Stomach (tissue), 8 donors: ENCODE measurements at regions not wholly inside any gene's neighbourhood (a gene's known extent, or its start where the extent isn't known, plus 50 kb on each side); places are given as distances from the start of the nearest gene placed in this dataset.

Experiments used
- DNase-seq, 2 donors: peaks; one replicate each; pipeline versions ENCODE4 v3.0.0 to v3.0.0-alpha.2; 2013 to 2019
- H3K27ac ChIP-seq, 5 donors: fragments of 200-600 bp in 4 of 5; sonication (generic) in 4 of 5; one replicate each; pipeline ENCODE4 v1.5.1; 2013 to 2019; ENCODE audit warnings: mild to moderate bottlenecking in 1 of 5, moderate library complexity in 1 of 5
- H3K27me3 ChIP-seq, 3 donors: fragments of 200-600 bp; sonication (generic); one replicate each; pipeline ENCODE4 v1.5.1; 2017 to 2019; ENCODE audit warnings: mixed run types in 1 of 3
- H3K36me3 ChIP-seq, 4 donors: fragments of 200-600 bp; sonication (generic); 1 replicate in 3 of 4; 2 replicates in 1 of 4; pipeline ENCODE4 v1.5.1; 2016 to 2019
- H3K4me1 ChIP-seq, 4 donors: fragments of 200-600 bp; sonication (generic); one replicate each; pipeline ENCODE4 v1.5.1; 2016 to 2019
- H3K4me3 ChIP-seq, 4 donors: fragments of 200-600 bp; sonication (generic) in 3 of 4; one replicate each; pipeline ENCODE4 v1.5.1; 2016 to 2019; ENCODE audit warnings: mild to moderate bottlenecking in 1 of 4
- H3K9me3 ChIP-seq, 4 donors: fragments of 200-600 bp; sonication (generic); one replicate each; pipeline ENCODE4 v1.5.1; 2016 to 2019
- EP300 ChIP-seq: sonication (generic); formaldehyde crosslinking; IDR thresholded peaks from one replicate; pipeline ENCODE4 v1.6.1; 2017; ENCODE audit warnings: antibody characterized with exemption
- POLR2A ChIP-seq, 4 donors: fragments of 450-650 bp; IDR thresholded peaks; one replicate each; pipeline ENCODE4 v1.6.1; 2016; ENCODE audit warnings: antibody characterized with exemption in 4 of 4, control low read depth in 2 of 4, mild to moderate bottlenecking in 1 of 4, moderate library complexity in 1 of 4
- POLR2AphosphoS5 ChIP-seq, 3 donors: sonication (generic); formaldehyde crosslinking; IDR thresholded peaks; one replicate each; pipeline ENCODE4 v1.6.1; 2016; ENCODE audit warnings: antibody characterized with exemption in 3 of 3
- WGBS, 5 donors: extraction: QIAGEN DNeasy Blood & Tissue Kit in 3 of 5; methylation state at CpG; one replicate each; pipeline versions ENCODE4 v1.1.5 to v1.1.7; 2013 to 2018; 5-methylcytosine and 5-hydroxymethylcytosine counted together
- intact Hi-C: fragments of 100-400 bp; cut with DNase I; formaldehyde crosslinking; loops from one replicate; pipeline ENCODE4 v1.15.1; 2023; ENCODE audit warnings: low total_unique reads
- TF ChIP-seq, protein P1 (sequence below), 7 experiments: fragments of 450-650 bp in 4 of 7; fragments of 200-600 bp in 3 of 7; sonication (generic) in 3 of 7; IDR thresholded peaks; one replicate each; pipeline ENCODE4 v1.5.1; 2016 to 2019; ENCODE audit warnings: antibody characterized with exemption in 7 of 7, control low read depth in 2 of 7, mild to moderate bottlenecking in 1 of 7
- donor health status: healthy with polysubstance abuse.
- donor health status: Bipolar disorder and iron deficiency.
- donor health status: healthy.

GRCh38 chr1:42096554-42096953, 56.7 kb upstream of the GUCA2B start:
- H3K4me1 ChIP-seq: no peaks in the 10 kb centered on the region
- no peak overlapping the region for H3K27ac ChIP-seq
- no peak overlapping the region for H3K4me3 ChIP-seq
- no peaks in the 10 kb centered on the region for H3K36me3 ChIP-seq
- DNase-seq: no peak
- peaks cover 0 to 10% (median 2%) of the 10 kb centered on the region in 4 donors for H3K9me3 ChIP-seq
- no peak for TF ChIP-seq EP300
- no peak for TF ChIP-seq POLR2A (IDR thresholded peaks at IDR 0.05)
- intact Hi-C loops: no loop called here
- WGBS, 5 donors: 53 to 75% (median 71%) methylated on average over 1 of the region's 1 CpG
- H3K27me3 ChIP-seq: peaks cover 0 to 2% (median 0%) of the 10 kb centered on the region in 3 donors

GRCh38 chr1:42089246-42089645, 64.0 kb upstream of the GUCA2B start:
- intact Hi-C loops: no loop called here
- peaks cover 0 to 34% (median 18%) of the 10 kb centered on the region in 4 donors for H3K9me3 ChIP-seq
- H3K4me3 ChIP-seq: no peak overlapping the region
- TF ChIP-seq POLR2A (IDR thresholded peaks at IDR 0.05): no peak
- no peak for TF ChIP-seq POLR2AphosphoS5 (IDR thresholded peaks at IDR 0.05)
- TF ChIP-seq EP300: no peak
- TF ChIP-seq, protein P1, sequence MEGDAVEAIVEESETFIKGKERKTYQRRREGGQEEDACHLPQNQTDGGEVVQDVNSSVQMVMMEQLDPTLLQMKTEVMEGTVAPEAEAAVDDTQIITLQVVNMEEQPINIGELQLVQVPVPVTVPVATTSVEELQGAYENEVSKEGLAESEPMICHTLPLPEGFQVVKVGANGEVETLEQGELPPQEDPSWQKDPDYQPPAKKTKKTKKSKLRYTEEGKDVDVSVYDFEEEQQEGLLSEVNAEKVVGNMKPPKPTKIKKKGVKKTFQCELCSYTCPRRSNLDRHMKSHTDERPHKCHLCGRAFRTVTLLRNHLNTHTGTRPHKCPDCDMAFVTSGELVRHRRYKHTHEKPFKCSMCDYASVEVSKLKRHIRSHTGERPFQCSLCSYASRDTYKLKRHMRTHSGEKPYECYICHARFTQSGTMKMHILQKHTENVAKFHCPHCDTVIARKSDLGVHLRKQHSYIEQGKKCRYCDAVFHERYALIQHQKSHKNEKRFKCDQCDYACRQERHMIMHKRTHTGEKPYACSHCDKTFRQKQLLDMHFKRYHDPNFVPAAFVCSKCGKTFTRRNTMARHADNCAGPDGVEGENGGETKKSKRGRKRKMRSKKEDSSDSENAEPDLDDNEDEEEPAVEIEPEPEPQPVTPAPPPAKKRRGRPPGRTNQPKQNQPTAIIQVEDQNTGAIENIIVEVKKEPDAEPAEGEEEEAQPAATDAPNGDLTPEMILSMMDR (IDR thresholded peaks at IDR 0.05): no peak
- no peaks in the 10 kb centered on the region for H3K4me1 ChIP-seq
- WGBS, 5 donors: 75 to 83% (median 81%) methylated on average over 2 of the region's 2 CpGs
- DNase-seq: no peak
- H3K36me3 ChIP-seq: no peaks in the 10 kb centered on the region
- no peak overlapping the region for H3K27ac ChIP-seq
- H3K27me3 ChIP-seq: no peaks in the 10 kb centered on the region

GRCh38 chr1:42086146-42086545, 67.1 kb upstream of the GUCA2B start:
- Histone ChIP-seq H3K9me3 (peaks cover 0 to 24% (median 16%) of the 10 kb centered on the region in 4 donors), H3K4me1 (peaks cover 0 to 4% (median 2%) of the 10 kb centered on the region in 4 donors)
- TF ChIP-seq EP300 (no peak), POLR2A (IDR thresholded peaks at IDR 0.05) (no peak), POLR2AphosphoS5 (IDR thresholded peaks at IDR 0.05) (no peak)

GRCh38 chr1:42085596-42085995, 67.6 kb upstream of the GUCA2B start:
- no peaks in the 10 kb centered on the region for H3K36me3 ChIP-seq
- peaks cover 0 to 4% (median 2%) of the 10 kb centered on the region in 4 donors for H3K4me1 ChIP-seq
- H3K27ac ChIP-seq: no peak overlapping the region
- 10 to 32% (median 23%) methylated on average over 1 of the region's 1 CpG for WGBS, 5 donors
- H3K27me3 ChIP-seq: no peaks in the 10 kb centered on the region
- TF ChIP-seq, protein P1 (IDR thresholded peaks at IDR 0.05): no peak
- TF ChIP-seq EP300 (no peak), POLR2A (IDR thresholded peaks at IDR 0.05) (no peak), POLR2AphosphoS5 (IDR thresholded peaks at IDR 0.05) (no peak)
- H3K4me3 ChIP-seq: no peak overlapping the region
- intact Hi-C loops: no loop called here
- DNase-seq: no peak
- peaks cover 0 to 24% (median 16%) of the 10 kb centered on the region in 4 donors for H3K9me3 ChIP-seq

More at GRCh38 chr1:42086146-42086545, 67.1 kb upstream of the GUCA2B start:
- intact Hi-C loops: no loop called here
- H3K4me3 ChIP-seq: no peak overlapping the region
- H3K27me3 ChIP-seq: no peaks in the 10 kb centered on the region
- H3K36me3 ChIP-seq: no peaks in the 10 kb centered on the region
- no peak overlapping the region for H3K27ac ChIP-seq
- DNase-seq: no peak

DNA sequence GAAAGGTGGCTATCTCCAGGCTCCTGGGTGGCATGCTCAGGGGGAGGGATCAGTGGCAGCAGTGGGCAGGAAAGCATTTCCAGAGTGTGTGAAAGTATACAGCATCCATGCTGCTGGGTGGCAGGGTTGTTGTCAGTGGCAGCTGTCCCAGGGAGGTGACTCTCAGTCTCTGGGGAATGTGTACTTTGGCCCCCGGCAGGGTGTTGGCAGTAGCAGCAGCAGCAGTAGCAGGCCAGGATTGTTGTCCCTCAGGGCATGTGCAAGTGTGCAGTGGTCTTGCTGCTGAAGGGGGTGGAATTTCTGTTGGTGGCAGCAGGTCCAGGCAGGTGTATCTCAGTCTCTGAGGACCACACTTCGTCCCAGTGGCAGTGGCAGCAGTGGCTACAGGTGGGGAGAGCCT, 71.7 kb upstream of the GUCA2B start:
- no peaks in the 10 kb centered on the region for H3K27me3 ChIP-seq
- H3K27ac ChIP-seq: no peak overlapping the region
- no peak overlapping the region for H3K4me3 ChIP-seq
- peak; percentile 48 to 73 for DNase-seq
- no peak for TF ChIP-seq EP300
- TF ChIP-seq POLR2AphosphoS5 (IDR thresholded peaks at IDR 0.05): no peak
- TF ChIP-seq, protein P1 (IDR thresholded peaks at IDR 0.05): no peak
- no peak for TF ChIP-seq POLR2A (IDR thresholded peaks at IDR 0.05)
- H3K36me3 ChIP-seq: no peaks in the 10 kb centered on the region
- peaks cover 0 to 6% (median 3%) of the 10 kb centered on the region in 4 donors for H3K9me3 ChIP-seq
- peaks cover 0 to 4% (median 2%) of the 10 kb centered on the region in 4 donors for H3K4me1 ChIP-seq
- 37 to 67% (median 52%) methylated on average over 1 to 2 of the region's 2 CpGs for WGBS, 5 donors
- intact Hi-C loops: no loop called here
